ENCODE measurements at regions not wholly inside any gene's neighbourhood (a gene's known extent, or its start where the extent isn't known, plus 50 kb on each side); places are given as distances from the start of the nearest gene placed in this dataset.

DNA sequence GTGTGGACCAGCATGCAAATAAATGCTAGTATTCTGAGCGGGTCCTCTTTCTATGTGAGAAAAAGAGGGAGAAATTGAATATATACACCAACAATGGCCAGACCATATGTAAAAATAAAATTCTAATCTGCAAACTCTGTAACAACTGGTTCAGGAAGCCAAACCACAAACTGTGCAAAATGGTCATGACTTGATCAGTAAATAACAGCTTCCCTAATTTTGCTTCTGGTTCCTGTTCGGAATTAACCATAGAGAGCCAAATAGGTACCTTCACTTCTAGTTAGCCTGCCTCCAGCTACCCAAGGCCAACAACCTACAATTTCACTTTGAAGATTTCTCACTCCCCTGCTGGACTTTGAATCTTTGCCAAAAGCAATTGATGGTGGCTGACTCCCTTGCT is 1313.2 kb downstream of the ADGRL3 start:
- TF ChIP-seq, protein P1, sequence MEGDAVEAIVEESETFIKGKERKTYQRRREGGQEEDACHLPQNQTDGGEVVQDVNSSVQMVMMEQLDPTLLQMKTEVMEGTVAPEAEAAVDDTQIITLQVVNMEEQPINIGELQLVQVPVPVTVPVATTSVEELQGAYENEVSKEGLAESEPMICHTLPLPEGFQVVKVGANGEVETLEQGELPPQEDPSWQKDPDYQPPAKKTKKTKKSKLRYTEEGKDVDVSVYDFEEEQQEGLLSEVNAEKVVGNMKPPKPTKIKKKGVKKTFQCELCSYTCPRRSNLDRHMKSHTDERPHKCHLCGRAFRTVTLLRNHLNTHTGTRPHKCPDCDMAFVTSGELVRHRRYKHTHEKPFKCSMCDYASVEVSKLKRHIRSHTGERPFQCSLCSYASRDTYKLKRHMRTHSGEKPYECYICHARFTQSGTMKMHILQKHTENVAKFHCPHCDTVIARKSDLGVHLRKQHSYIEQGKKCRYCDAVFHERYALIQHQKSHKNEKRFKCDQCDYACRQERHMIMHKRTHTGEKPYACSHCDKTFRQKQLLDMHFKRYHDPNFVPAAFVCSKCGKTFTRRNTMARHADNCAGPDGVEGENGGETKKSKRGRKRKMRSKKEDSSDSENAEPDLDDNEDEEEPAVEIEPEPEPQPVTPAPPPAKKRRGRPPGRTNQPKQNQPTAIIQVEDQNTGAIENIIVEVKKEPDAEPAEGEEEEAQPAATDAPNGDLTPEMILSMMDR (IDR thresholded peaks at IDR 0.05; ENCODE audit: low read depth, low read length, poor library complexity, severe bottlenecking) = no peak
- TF ChIP-seq EZH2phosphoT487 (IDR thresholded peaks at IDR 0.05; ENCODE audit: borderline replicate concordance, low read length) = no peak

Measured in DOHH2 (cell line).